ENCODE measurements at regions not wholly inside any gene's neighbourhood (a gene's known extent, or its start where the extent isn't known, plus 50 kb on each side); places are given as distances from the start of the nearest gene placed in this dataset.

- no peaks in the 10 kb centered on the region for H3K4me1 ChIP-seq
- H3K36me3 ChIP-seq = no peaks in the 10 kb centered on the region
- intact Hi-C loops (cut with DNase I; ENCODE audit: low total_unique reads) = no loop called here
- no peaks in the 10 kb centered on the region for H3K9me3 ChIP-seq
- H3K4me3 ChIP-seq = no peak overlapping the region
- no peak for TF ChIP-seq CTCF (IDR thresholded peaks at IDR 0.05)
- no peaks in the 10 kb centered on the region for H3K27me3 ChIP-seq
- no peak for DNase-seq
- no peak overlapping the region for H3K27ac ChIP-seq
Observed at GRCh38 chr10:107492389-107492788, 327.9 kb upstream of the SORCS1 start.

GRCh38 chr10:107490389-107490788 is 325.9 kb upstream of the SORCS1 start:
- no peaks in the 10 kb centered on the region for H3K4me1 ChIP-seq
- H3K36me3 ChIP-seq = no peaks in the 10 kb centered on the region
- H3K27me3 ChIP-seq = no peaks in the 10 kb centered on the region
- H3K4me3 ChIP-seq = no peak overlapping the region
- intact Hi-C loops (cut with DNase I; ENCODE audit: low total_unique reads) = no loop called here
- H3K27ac ChIP-seq = no peak overlapping the region
- no peak for TF ChIP-seq CTCF (IDR thresholded peaks at IDR 0.05)
- no peak for DNase-seq
- H3K9me3 ChIP-seq = no peaks in the 10 kb centered on the region

GRCh38 chr10:107487284-107487683 is 322.8 kb upstream of the SORCS1 start:
- no peaks in the 10 kb centered on the region for H3K27me3 ChIP-seq
- intact Hi-C loops (cut with DNase I; ENCODE audit: low total_unique reads) = no loop called here
- no peaks in the 10 kb centered on the region for H3K4me1 ChIP-seq
- no peak for DNase-seq
- no peak overlapping the region for H3K4me3 ChIP-seq
- no peaks in the 10 kb centered on the region for H3K9me3 ChIP-seq
- no peak for TF ChIP-seq CTCF (IDR thresholded peaks at IDR 0.05)
- no peaks in the 10 kb centered on the region for H3K36me3 ChIP-seq
- no peak overlapping the region for H3K27ac ChIP-seq

- intact Hi-C loops (cut with DNase I; ENCODE audit: low total_unique reads) = no loop called here
- TF ChIP-seq CTCF (IDR thresholded peaks at IDR 0.05) = no peak
- no peaks in the 10 kb centered on the region for H3K36me3 ChIP-seq
- H3K27me3 ChIP-seq = no peaks in the 10 kb centered on the region
- H3K4me1 ChIP-seq = no peaks in the 10 kb centered on the region
- no peak overlapping the region for H3K4me3 ChIP-seq
- DNase-seq = no peak
- H3K27ac ChIP-seq = no peak overlapping the region
- no peaks in the 10 kb centered on the region for H3K9me3 ChIP-seq
Observed at GRCh38 chr10:107485019-107485418, 320.5 kb upstream of the SORCS1 start.

- H3K4me1 ChIP-seq = no peaks in the 10 kb centered on the region
- no peak overlapping the region for H3K27ac ChIP-seq
- DNase-seq = no peak
- H3K9me3 ChIP-seq = no peaks in the 10 kb centered on the region
- TF ChIP-seq CTCF (IDR thresholded peaks at IDR 0.05) = no peak
- no peaks in the 10 kb centered on the region for H3K36me3 ChIP-seq
- intact Hi-C loops (cut with DNase I; ENCODE audit: low total_unique reads) = no loop called here
- H3K4me3 ChIP-seq = no peak overlapping the region
- H3K27me3 ChIP-seq = no peaks in the 10 kb centered on the region
Observed at GRCh38 chr10:107481881-107482280, 317.4 kb upstream of the SORCS1 start.

- H3K27me3 ChIP-seq = no peaks in the 10 kb centered on the region
- intact Hi-C loops (cut with DNase I; ENCODE audit: low total_unique reads) = no loop called here
- no peak overlapping the region for H3K4me3 ChIP-seq
- H3K36me3 ChIP-seq = no peaks in the 10 kb centered on the region
- DNase-seq = no peak
- no peak overlapping the region for H3K27ac ChIP-seq
- H3K4me1 ChIP-seq = no peaks in the 10 kb centered on the region
- H3K9me3 ChIP-seq = no peaks in the 10 kb centered on the region
- TF ChIP-seq CTCF (IDR thresholded peaks at IDR 0.05) = no peak
Observed at GRCh38 chr10:107481224-107481623, 316.7 kb upstream of the SORCS1 start.
